ENCODE measurements at regions not wholly inside any gene's neighbourhood (a gene's known extent, or its start where the extent isn't known, plus 50 kb on each side); places are given as distances from the start of the nearest gene placed in this dataset.

GRCh38 chr12:58154359-58154758 lies 213.0 kb downstream of the ATP23 start:
- DNase-seq (ENCODE audit: unreplicated experiment), result no peak
- intact Hi-C loops (cut with micrococcal nuclease), result no loop called here
- TF ChIP-seq CTCF (IDR thresholded peaks at IDR 0.05; ENCODE audit: unreplicated experiment), result no peak
- Mint-ChIP-seq H3K27ac (ENCODE audit: low read depth, unreplicated experiment) (no peak overlapping the region), H3K36me3 (ENCODE audit: insufficient read depth, unreplicated experiment) (no peaks in the 10 kb centered on the region), H3K9me3 (ENCODE audit: unreplicated experiment) (no peaks in the 10 kb centered on the region), H3K4me3 (ENCODE audit: unreplicated experiment) (no peak overlapping the region), H3K27me3 (ENCODE audit: insufficient read depth, unreplicated experiment) (no peaks in the 10 kb centered on the region), H3K4me1 (ENCODE audit: insufficient read depth, unreplicated experiment) (no peaks in the 10 kb centered on the region)
- ChIA-PET POLR2A (no interaction called here), CTCF (no interaction called here)
- BruUV-seq (replicated peaks), result no TSS peak

GRCh38 chr12:58156697-58157096 lies 215.3 kb downstream of the ATP23 start:
- H3K4me3 Mint-ChIP-seq (ENCODE audit: unreplicated experiment), result no peak overlapping the region
- intact Hi-C loops (cut with micrococcal nuclease), result no loop called here
- no peak for DNase-seq (ENCODE audit: unreplicated experiment)
- H3K27ac Mint-ChIP-seq (ENCODE audit: low read depth, unreplicated experiment), result no peak overlapping the region
- no TSS peak for BruUV-seq (replicated peaks)
- ChIA-PET CTCF (no interaction called here), POLR2A (no interaction called here)
- H3K36me3 Mint-ChIP-seq (ENCODE audit: insufficient read depth, unreplicated experiment), result no peaks in the 10 kb centered on the region
- H3K9me3 Mint-ChIP-seq (ENCODE audit: unreplicated experiment), result no peaks in the 10 kb centered on the region
- TF ChIP-seq CTCF (IDR thresholded peaks at IDR 0.05; ENCODE audit: unreplicated experiment), result no peak
- no peaks in the 10 kb centered on the region for H3K4me1 Mint-ChIP-seq (ENCODE audit: insufficient read depth, unreplicated experiment)
- no peaks in the 10 kb centered on the region for H3K27me3 Mint-ChIP-seq (ENCODE audit: insufficient read depth, unreplicated experiment)

GRCh38 chr12:58159941-58160340 lies 218.6 kb downstream of the ATP23 start:
- Mint-ChIP-seq H3K4me1 (ENCODE audit: insufficient read depth, unreplicated experiment) (no peaks in the 10 kb centered on the region), H3K9me3 (ENCODE audit: unreplicated experiment) (no peaks in the 10 kb centered on the region), H3K27ac (ENCODE audit: low read depth, unreplicated experiment) (no peak overlapping the region), H3K27me3 (ENCODE audit: insufficient read depth, unreplicated experiment) (no peaks in the 10 kb centered on the region), H3K4me3 (ENCODE audit: unreplicated experiment) (no peak overlapping the region), H3K36me3 (ENCODE audit: insufficient read depth, unreplicated experiment) (no peaks in the 10 kb centered on the region)
- no TSS peak for BruUV-seq (replicated peaks)
- intact Hi-C loops (cut with micrococcal nuclease), result no loop called here
- no peak for TF ChIP-seq CTCF (IDR thresholded peaks at IDR 0.05; ENCODE audit: unreplicated experiment)
- ChIA-PET POLR2A (interaction anchor here (1.1 kb wide), 1 partner anchor 10 kb away, joined by 3 read pairs; no protein-coding TSS in a partner anchor), CTCF (no interaction called here)
- no peak for DNase-seq (ENCODE audit: unreplicated experiment)

GRCh38 chr12:58161773-58162172 lies 220.4 kb downstream of the ATP23 start:
- POLR2A ChIA-PET, result no interaction called here
- intact Hi-C loops (cut with micrococcal nuclease), result no loop called here
- no peaks in the 10 kb centered on the region for H3K9me3 Mint-ChIP-seq (ENCODE audit: unreplicated experiment)
- DNase-seq (ENCODE audit: unreplicated experiment), result no peak
- no TSS peak for BruUV-seq (replicated peaks)
- TF ChIP-seq CTCF (IDR thresholded peaks at IDR 0.05; ENCODE audit: unreplicated experiment), result no peak
- H3K4me3 Mint-ChIP-seq (ENCODE audit: unreplicated experiment), result no peak overlapping the region
- CTCF ChIA-PET, result no interaction called here
- no peak overlapping the region for H3K27ac Mint-ChIP-seq (ENCODE audit: low read depth, unreplicated experiment)
- H3K27me3 Mint-ChIP-seq (ENCODE audit: insufficient read depth, unreplicated experiment), result no peaks in the 10 kb centered on the region
- H3K36me3 Mint-ChIP-seq (ENCODE audit: insufficient read depth, unreplicated experiment), result no peaks in the 10 kb centered on the region
- H3K4me1 Mint-ChIP-seq (ENCODE audit: insufficient read depth, unreplicated experiment), result no peaks in the 10 kb centered on the region

Measured in MCF 10A (cell line).